ENCODE measurements at regions not wholly inside any gene's neighbourhood (a gene's known extent, or its start where the extent isn't known, plus 50 kb on each side); places are given as distances from the start of the nearest gene placed in this dataset.

- no peak for TF ChIP-seq GATA3 (IDR thresholded peaks at IDR 0.05; ENCODE audit: low read depth, low read length)
- no peak for TF ChIP-seq GATA2 (IDR thresholded peaks at IDR 0.05; ENCODE audit: low read depth, low read length)
Observed at GRCh38 chr15:81777546-81777945, 268.3 kb downstream of the MEX3B start.

- TF ChIP-seq GATA2 (IDR thresholded peaks at IDR 0.05; ENCODE audit: low read depth, low read length), result no peak
Observed at GRCh38 chr15:81776976-81777375, 268.8 kb downstream of the MEX3B start.

GRCh38 chr15:81774309-81774708 lies 271.5 kb downstream of the MEX3B start:
- no peak for TF ChIP-seq GATA3 (IDR thresholded peaks at IDR 0.05; ENCODE audit: low read depth, low read length)
- TF ChIP-seq GATA2 (IDR thresholded peaks at IDR 0.05; ENCODE audit: low read depth, low read length), result no peak

- TF ChIP-seq GATA3 (IDR thresholded peaks at IDR 0.05; ENCODE audit: low read depth, low read length), result no peak
- no peak for TF ChIP-seq GATA2 (IDR thresholded peaks at IDR 0.05; ENCODE audit: low read depth, low read length)
Observed at GRCh38 chr15:81768773-81769172, 277.0 kb downstream of the MEX3B start.

GRCh38 chr15:81766829-81767475 lies 278.9 kb downstream of the MEX3B start:
- no peak for TF ChIP-seq GATA3 (IDR thresholded peaks at IDR 0.05; ENCODE audit: low read depth, low read length)

GRCh38 chr15:81765816-81766215 lies 280.0 kb downstream of the MEX3B start:
- no peak for TF ChIP-seq GATA2 (IDR thresholded peaks at IDR 0.05; ENCODE audit: low read depth, low read length)
- TF ChIP-seq GATA3 (IDR thresholded peaks at IDR 0.05; ENCODE audit: low read depth, low read length), result no peak

GRCh38 chr15:81763304-81763703 lies 282.5 kb downstream of the MEX3B start:
- no peak for TF ChIP-seq GATA3 (IDR thresholded peaks at IDR 0.05; ENCODE audit: low read depth, low read length)
- TF ChIP-seq GATA2 (IDR thresholded peaks at IDR 0.05; ENCODE audit: low read depth, low read length), result no peak

- TF ChIP-seq GATA3 (IDR thresholded peaks at IDR 0.05; ENCODE audit: low read depth, low read length), result no peak
- no peak for TF ChIP-seq GATA2 (IDR thresholded peaks at IDR 0.05; ENCODE audit: low read depth, low read length)
Observed at GRCh38 chr15:81760686-81761085, 285.1 kb downstream of the MEX3B start.

- TF ChIP-seq GATA2 (IDR thresholded peaks at IDR 0.05; ENCODE audit: low read depth, low read length) (no peak), GATA3 (IDR thresholded peaks at IDR 0.05; ENCODE audit: low read depth, low read length) (no peak)
Observed at GRCh38 chr15:81758818-81759284, 287.0 kb downstream of the MEX3B start.

GRCh38 chr15:81755626-81756025 lies 290.2 kb downstream of the MEX3B start:
- no peak for TF ChIP-seq GATA2 (IDR thresholded peaks at IDR 0.05; ENCODE audit: low read depth, low read length)
- no peak for TF ChIP-seq GATA3 (IDR thresholded peaks at IDR 0.05; ENCODE audit: low read depth, low read length)

- TF ChIP-seq GATA2 (IDR thresholded peaks at IDR 0.05; ENCODE audit: low read depth, low read length), result no peak
- TF ChIP-seq GATA3 (IDR thresholded peaks at IDR 0.05; ENCODE audit: low read depth, low read length), result no peak
Observed at GRCh38 chr15:81754078-81754477, 291.7 kb downstream of the MEX3B start.

- TF ChIP-seq GATA2 (IDR thresholded peaks at IDR 0.05; ENCODE audit: low read depth, low read length), result no peak
- TF ChIP-seq GATA3 (IDR thresholded peaks at IDR 0.05; ENCODE audit: low read depth, low read length), result peak; percentile 9; the same call in 1 of the 2 replicates
Observed at GRCh38 chr15:81752974-81753373, 292.8 kb downstream of the MEX3B start.

- TF ChIP-seq GATA2 (IDR thresholded peaks at IDR 0.05; ENCODE audit: low read depth, low read length) (peak; percentile 96), GATA3 (IDR thresholded peaks at IDR 0.05; ENCODE audit: low read depth, low read length) (peak; percentile 81)
Observed at GRCh38 chr15:81752546-81752942, 293.3 kb downstream of the MEX3B start.

- no peak for TF ChIP-seq GATA2 (IDR thresholded peaks at IDR 0.05; ENCODE audit: low read depth, low read length)
- no peak for TF ChIP-seq GATA3 (IDR thresholded peaks at IDR 0.05; ENCODE audit: low read depth, low read length)
Observed at GRCh38 chr15:81751816-81752545, 293.8 kb downstream of the MEX3B start.

- no peak for TF ChIP-seq GATA3 (IDR thresholded peaks at IDR 0.05; ENCODE audit: low read depth, low read length)
- TF ChIP-seq GATA2 (IDR thresholded peaks at IDR 0.05; ENCODE audit: low read depth, low read length), result no peak
Observed at GRCh38 chr15:81751256-81751655, 294.6 kb downstream of the MEX3B start.

All from SH-SY5Y (cell line).